ENCODE measurements at regions not wholly inside any gene's neighbourhood (a gene's known extent, or its start where the extent isn't known, plus 50 kb on each side); places are given as distances from the start of the nearest gene placed in this dataset.
"Not testable (repeated sequence)": the region's sequence is repeated elsewhere in the genome, so short reads cannot be mapped to it uniquely, and the experiment has no call there.

DNA sequence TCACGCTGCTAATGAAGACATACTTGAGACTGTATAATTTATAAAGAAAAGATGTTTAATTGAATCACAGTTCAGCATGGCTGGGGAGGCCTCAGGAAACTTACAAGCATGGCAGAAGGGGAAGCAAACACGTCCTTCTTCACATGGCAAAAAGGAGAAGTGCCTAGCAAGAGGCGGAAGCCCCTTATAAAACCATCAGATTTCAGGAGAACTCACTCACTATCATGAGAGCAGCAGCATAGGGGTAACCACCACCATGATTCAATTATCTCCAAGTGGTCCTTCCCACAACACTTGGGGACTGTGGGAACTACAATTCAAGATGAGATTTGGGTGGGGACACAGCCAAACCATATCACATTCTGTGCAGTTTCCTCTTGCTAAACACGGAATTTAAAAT is 416.9 kb upstream of the ALCAM start:
- H3K4me3 ChIP-seq (ENCODE audit: low read depth in 1 of 2, low read length in 2 of 2); H3K27me3 ChIP-seq (ENCODE audit: control insufficient read depth in 1 of 2, insufficient read depth in 2 of 2, low read length in 2 of 2); H3K9ac ChIP-seq (ENCODE audit: low read depth in 1 of 2, low read length in 2 of 2); H3K36me3 ChIP-seq (ENCODE audit: control insufficient read depth in 1 of 2, insufficient read depth in 2 of 2, low read length in 2 of 2); H3K4me1 ChIP-seq (ENCODE audit: control insufficient read depth in 1 of 2, insufficient read depth in 2 of 2, low read length in 2 of 2); H3K27ac ChIP-seq (ENCODE audit: low read depth, low read length); H3K9me3 ChIP-seq (ENCODE audit: control insufficient read depth in 1 of 2, low read length in 2 of 2): not testable (repeated sequence)

DNA sequence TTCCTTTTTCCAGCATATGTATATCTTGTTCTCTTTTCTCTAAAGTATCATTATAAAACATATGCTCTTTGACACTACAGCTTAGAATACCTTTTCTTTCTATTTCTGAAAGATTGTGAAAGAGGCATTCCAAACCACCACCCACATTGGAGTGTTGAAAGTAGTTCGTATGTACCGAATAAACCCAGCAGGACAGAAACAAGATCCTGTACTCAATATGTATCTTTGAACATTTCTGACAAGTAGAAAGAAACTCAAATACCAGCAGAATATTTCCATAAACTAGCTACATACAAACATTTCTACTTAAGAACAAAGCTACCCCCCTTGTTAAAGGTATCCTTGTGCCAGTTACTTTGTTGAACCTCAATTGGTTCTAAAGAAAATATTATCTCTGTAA is 415.3 kb upstream of the ALCAM start:
- Histone ChIP-seq H3K27ac (ENCODE audit: low read depth, low read length) (no peak overlapping the region), H3K4me1 (ENCODE audit: control insufficient read depth in 1 of 2, insufficient read depth in 2 of 2, low read length in 2 of 2) (no peaks in the 10 kb centered on the region), H3K4me3 (ENCODE audit: low read depth in 1 of 2, low read length in 2 of 2) (no peak overlapping the region), H3K9me3 (ENCODE audit: control insufficient read depth in 1 of 2, low read length in 2 of 2) (no peaks in the 10 kb centered on the region), H3K9ac (ENCODE audit: low read depth in 1 of 2, low read length in 2 of 2) (no peak overlapping the region), H3K36me3 (ENCODE audit: control insufficient read depth in 1 of 2, insufficient read depth in 2 of 2, low read length in 2 of 2) (no peaks in the 10 kb centered on the region), H3K27me3 (ENCODE audit: control insufficient read depth in 1 of 2, insufficient read depth in 2 of 2, low read length in 2 of 2) (no peaks in the 10 kb centered on the region)

DNA sequence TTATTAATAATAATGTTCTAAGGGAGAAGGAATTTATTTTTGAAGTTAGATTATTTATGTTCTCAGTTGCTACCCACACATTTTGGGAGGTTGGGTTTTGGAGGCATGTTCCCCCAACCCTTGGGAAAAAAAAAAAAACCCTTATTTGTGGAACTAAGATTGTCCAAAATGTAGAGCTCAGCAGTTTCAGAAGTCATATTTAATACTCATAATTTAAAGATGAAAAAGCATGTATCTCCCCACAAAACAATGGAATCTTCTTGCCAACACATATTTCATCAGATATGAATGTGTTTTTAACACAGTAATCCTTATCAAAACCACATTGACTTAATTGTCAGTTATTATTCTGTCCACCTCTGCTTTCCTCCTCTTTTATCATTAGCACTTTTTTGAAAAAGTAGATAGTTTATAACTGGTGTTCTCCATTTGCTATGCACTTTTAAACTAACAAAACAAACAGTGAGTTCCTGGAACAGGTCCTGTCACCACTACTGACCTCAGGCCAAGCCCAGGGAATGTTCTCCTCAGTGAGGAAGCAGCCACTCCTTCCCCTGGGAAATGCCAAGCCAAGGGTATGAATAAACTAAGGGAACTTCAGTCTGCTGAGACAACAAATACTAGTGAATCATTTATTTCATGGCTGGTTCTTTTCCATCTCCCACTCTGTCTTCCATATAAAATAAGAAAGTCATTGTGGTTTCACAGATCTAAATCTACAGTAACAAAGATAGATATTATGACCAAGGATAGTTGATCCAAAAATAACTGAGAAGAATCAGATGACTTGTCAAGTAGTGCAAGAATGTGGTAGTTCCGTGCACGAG is 414.4 kb upstream of the ALCAM start:
- H3K36me3 ChIP-seq (ENCODE audit: control insufficient read depth in 1 of 2, insufficient read depth in 2 of 2, low read length in 2 of 2): no peaks in the 10 kb centered on the region
- H3K27ac ChIP-seq (ENCODE audit: low read depth, low read length): no peak overlapping the region
- no peaks in the 10 kb centered on the region for H3K27me3 ChIP-seq (ENCODE audit: control insufficient read depth in 1 of 2, insufficient read depth in 2 of 2, low read length in 2 of 2)
- H3K4me1 ChIP-seq (ENCODE audit: control insufficient read depth in 1 of 2, insufficient read depth in 2 of 2, low read length in 2 of 2): no peaks in the 10 kb centered on the region
- H3K9me3 ChIP-seq (ENCODE audit: control insufficient read depth in 1 of 2, low read length in 2 of 2): no peaks in the 10 kb centered on the region
- no peak overlapping the region for H3K4me3 ChIP-seq (ENCODE audit: low read depth in 1 of 2, low read length in 2 of 2)
- no peak overlapping the region for H3K9ac ChIP-seq (ENCODE audit: low read depth in 1 of 2, low read length in 2 of 2)

- Histone ChIP-seq H3K27ac (ENCODE audit: low read depth, low read length) (no peak overlapping the region), H3K4me3 (ENCODE audit: low read depth in 1 of 2, low read length in 2 of 2) (no peak overlapping the region), H3K9me3 (ENCODE audit: control insufficient read depth in 1 of 2, low read length in 2 of 2) (no peaks in the 10 kb centered on the region), H3K4me1 (ENCODE audit: control insufficient read depth in 1 of 2, insufficient read depth in 2 of 2, low read length in 2 of 2) (no peaks in the 10 kb centered on the region), H3K9ac (ENCODE audit: low read depth in 1 of 2, low read length in 2 of 2) (no peak overlapping the region), H3K27me3 (ENCODE audit: control insufficient read depth in 1 of 2, insufficient read depth in 2 of 2, low read length in 2 of 2) (no peaks in the 10 kb centered on the region), H3K36me3 (ENCODE audit: control insufficient read depth in 1 of 2, insufficient read depth in 2 of 2, low read length in 2 of 2) (no peaks in the 10 kb centered on the region)
Measured at GRCh38 chr3:104956620-104957345, 409.9 kb upstream of the ALCAM start.

GRCh38 chr3:104960579-104960978 is 406.1 kb upstream of the ALCAM start:
- H3K4me1 ChIP-seq (ENCODE audit: control insufficient read depth in 1 of 2, insufficient read depth in 2 of 2, low read length in 2 of 2): no peaks in the 10 kb centered on the region
- no peaks in the 10 kb centered on the region for H3K27me3 ChIP-seq (ENCODE audit: control insufficient read depth in 1 of 2, insufficient read depth in 2 of 2, low read length in 2 of 2)
- no peak overlapping the region for H3K27ac ChIP-seq (ENCODE audit: low read depth, low read length)
- H3K9ac ChIP-seq (ENCODE audit: low read depth in 1 of 2, low read length in 2 of 2): no peak overlapping the region
- no peaks in the 10 kb centered on the region for H3K36me3 ChIP-seq (ENCODE audit: control insufficient read depth in 1 of 2, insufficient read depth in 2 of 2, low read length in 2 of 2)
- no peaks in the 10 kb centered on the region for H3K9me3 ChIP-seq (ENCODE audit: control insufficient read depth in 1 of 2, low read length in 2 of 2)
- no peak overlapping the region for H3K4me3 ChIP-seq (ENCODE audit: low read depth in 1 of 2, low read length in 2 of 2)

GRCh38 chr3:104961851-104962250 is 404.9 kb upstream of the ALCAM start:
- H3K9me3 ChIP-seq (ENCODE audit: control insufficient read depth in 1 of 2, low read length in 2 of 2): no peaks in the 10 kb centered on the region
- no peaks in the 10 kb centered on the region for H3K36me3 ChIP-seq (ENCODE audit: control insufficient read depth in 1 of 2, insufficient read depth in 2 of 2, low read length in 2 of 2)
- no peak overlapping the region for H3K27ac ChIP-seq (ENCODE audit: low read depth, low read length)
- no peak overlapping the region for H3K9ac ChIP-seq (ENCODE audit: low read depth in 1 of 2, low read length in 2 of 2)
- no peak overlapping the region for H3K4me3 ChIP-seq (ENCODE audit: low read depth in 1 of 2, low read length in 2 of 2)
- no peaks in the 10 kb centered on the region for H3K27me3 ChIP-seq (ENCODE audit: control insufficient read depth in 1 of 2, insufficient read depth in 2 of 2, low read length in 2 of 2)
- no peaks in the 10 kb centered on the region for H3K4me1 ChIP-seq (ENCODE audit: control insufficient read depth in 1 of 2, insufficient read depth in 2 of 2, low read length in 2 of 2)

GRCh38 chr3:104974316-104974715 is 392.4 kb upstream of the ALCAM start:
- Histone ChIP-seq H3K9ac (ENCODE audit: low read depth in 1 of 2, low read length in 2 of 2) (no peak overlapping the region), H3K9me3 (ENCODE audit: control insufficient read depth in 1 of 2, low read length in 2 of 2) (peaks cover 0 to 2% of the 10 kb centered on the region in 2 donors), H3K27ac (ENCODE audit: low read depth, low read length) (no peak overlapping the region), H3K4me3 (ENCODE audit: low read depth in 1 of 2, low read length in 2 of 2) (no peak overlapping the region), H3K36me3 (ENCODE audit: control insufficient read depth in 1 of 2, insufficient read depth in 2 of 2, low read length in 2 of 2) (no peaks in the 10 kb centered on the region), H3K27me3 (ENCODE audit: control insufficient read depth in 1 of 2, insufficient read depth in 2 of 2, low read length in 2 of 2) (no peaks in the 10 kb centered on the region), H3K4me1 (ENCODE audit: control insufficient read depth in 1 of 2, insufficient read depth in 2 of 2, low read length in 2 of 2) (no peaks in the 10 kb centered on the region)

GRCh38 chr3:104977719-104978118 is 389.0 kb upstream of the ALCAM start:
- no peaks in the 10 kb centered on the region for H3K27me3 ChIP-seq (ENCODE audit: control insufficient read depth in 1 of 2, insufficient read depth in 2 of 2, low read length in 2 of 2)
- H3K9ac ChIP-seq (ENCODE audit: low read depth in 1 of 2, low read length in 2 of 2): no peak overlapping the region
- no peaks in the 10 kb centered on the region for H3K36me3 ChIP-seq (ENCODE audit: control insufficient read depth in 1 of 2, insufficient read depth in 2 of 2, low read length in 2 of 2)
- no peak overlapping the region for H3K27ac ChIP-seq (ENCODE audit: low read depth, low read length)
- peaks cover 0 to 2% of the 10 kb centered on the region in 2 donors for H3K9me3 ChIP-seq (ENCODE audit: control insufficient read depth in 1 of 2, low read length in 2 of 2)
- H3K4me3 ChIP-seq (ENCODE audit: low read depth in 1 of 2, low read length in 2 of 2): no peak overlapping the region
- H3K4me1 ChIP-seq (ENCODE audit: control insufficient read depth in 1 of 2, insufficient read depth in 2 of 2, low read length in 2 of 2): no peaks in the 10 kb centered on the region

DNA sequence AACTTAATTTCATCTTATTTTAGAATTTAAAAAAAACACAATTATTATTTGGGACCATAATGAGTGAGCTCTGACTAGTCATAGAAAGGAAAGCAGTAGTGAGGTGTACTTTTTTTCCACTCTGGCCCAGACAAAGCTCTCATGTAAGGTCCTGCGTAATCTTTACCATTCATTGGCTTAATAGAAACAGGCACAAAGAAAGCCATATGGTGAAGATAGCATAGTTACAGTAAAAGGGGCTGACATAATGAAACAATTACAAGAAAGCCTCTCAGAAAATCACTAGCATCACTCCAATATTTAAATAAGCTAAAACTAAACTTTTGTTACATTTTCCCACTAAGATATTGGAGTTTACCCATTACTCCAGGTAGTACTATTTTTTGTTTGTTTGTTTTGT is 384.6 kb upstream of the ALCAM start:
- H3K4me1 ChIP-seq (ENCODE audit: control insufficient read depth in 1 of 2, insufficient read depth in 2 of 2, low read length in 2 of 2): no peaks in the 10 kb centered on the region
- H3K9ac ChIP-seq (ENCODE audit: low read depth in 1 of 2, low read length in 2 of 2): no peak overlapping the region
- no peak overlapping the region for H3K27ac ChIP-seq (ENCODE audit: low read depth, low read length)
- H3K4me3 ChIP-seq (ENCODE audit: low read depth in 1 of 2, low read length in 2 of 2): no peak overlapping the region
- H3K9me3 ChIP-seq (ENCODE audit: control insufficient read depth in 1 of 2, low read length in 2 of 2): no peaks in the 10 kb centered on the region
- H3K27me3 ChIP-seq (ENCODE audit: control insufficient read depth in 1 of 2, insufficient read depth in 2 of 2, low read length in 2 of 2): no peaks in the 10 kb centered on the region
- no peaks in the 10 kb centered on the region for H3K36me3 ChIP-seq (ENCODE audit: control insufficient read depth in 1 of 2, insufficient read depth in 2 of 2, low read length in 2 of 2)

DNA sequence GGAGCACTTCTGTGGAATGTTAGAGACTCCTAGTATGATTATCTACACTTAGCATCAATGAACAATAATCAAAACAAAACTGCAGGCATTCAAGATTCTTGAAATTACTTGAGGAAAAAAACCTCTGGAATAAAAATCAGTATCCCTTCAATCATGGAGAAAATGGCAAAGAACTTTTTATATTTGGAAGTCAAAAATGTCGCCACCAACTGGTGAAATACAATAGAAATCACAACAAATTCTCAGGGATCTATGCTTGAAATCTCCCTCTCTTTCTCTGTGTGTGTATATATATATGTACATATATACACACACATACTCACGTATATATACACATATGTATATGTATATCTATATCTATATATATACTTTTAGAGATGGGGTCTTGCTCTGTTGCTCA is 378.9 kb upstream of the ALCAM start:
- Histone ChIP-seq H3K9ac (ENCODE audit: low read depth in 1 of 2, low read length in 2 of 2) (no peak overlapping the region), H3K36me3 (ENCODE audit: control insufficient read depth in 1 of 2, insufficient read depth in 2 of 2, low read length in 2 of 2) (no peaks in the 10 kb centered on the region), H3K4me3 (ENCODE audit: low read depth in 1 of 2, low read length in 2 of 2) (no peak overlapping the region), H3K27me3 (ENCODE audit: control insufficient read depth in 1 of 2, insufficient read depth in 2 of 2, low read length in 2 of 2) (no peaks in the 10 kb centered on the region), H3K27ac (ENCODE audit: low read depth, low read length) (no peak overlapping the region), H3K4me1 (ENCODE audit: control insufficient read depth in 1 of 2, insufficient read depth in 2 of 2, low read length in 2 of 2) (no peaks in the 10 kb centered on the region), H3K9me3 (ENCODE audit: control insufficient read depth in 1 of 2, low read length in 2 of 2) (no peaks in the 10 kb centered on the region)
